ENCODE measurements at regions not wholly inside any gene's neighbourhood (a gene's known extent, or its start where the extent isn't known, plus 50 kb on each side); places are given as distances from the start of the nearest gene placed in this dataset.

GRCh38 chr2:192459422-192459821, 264.7 kb upstream of the TMEFF2 start:
- SMC1A ChIA-PET (ENCODE audit: uncharacterized antibody, unreplicated experiment), result no interaction called here
- in situ Hi-C loops (cut with MboI), result no loop called here
- intact Hi-C loops (cut with micrococcal nuclease; ENCODE audit: unreplicated experiment), result no loop called here
- Histone ChIP-seq H3K27me3 (replicated peaks in 1 of 2; ENCODE audit: control insufficient read depth in 2 of 2, insufficient read depth in 2 of 2, low read length in 1 of 2) (no peaks in the 10 kb centered on the region), H3K36me3 (ENCODE audit: control insufficient read depth in 2 of 2, insufficient read depth in 2 of 2, low read length in 1 of 2) (no peaks in the 10 kb centered on the region), H3K4me3 (no peak overlapping the region), H2AFZ (ENCODE audit: control insufficient read depth, low read depth, low read length) (no peak overlapping the region), H3K9ac (ENCODE audit: control insufficient read depth, insufficient read depth, low read length) (no peak overlapping the region), H3K9me3 (replicated peaks; ENCODE audit: control insufficient read depth, insufficient read depth, low read length) (no peaks in the 10 kb centered on the region), H3K4me2 (ENCODE audit: control insufficient read depth, insufficient read depth) (no peak overlapping the region), H3K79me2 (ENCODE audit: control insufficient read depth, insufficient read depth, low read length) (no peaks in the 10 kb centered on the region), H3K4me1 (ENCODE audit: control insufficient read depth, insufficient read depth, low read length) (no peaks in the 10 kb centered on the region), H3K27ac (ENCODE audit: control insufficient read depth, insufficient read depth) (no peak overlapping the region), H4K20me1 (ENCODE audit: control insufficient read depth, insufficient read depth) (no peaks in the 10 kb centered on the region)
- POLR2A ChIA-PET, result no interaction called here
- DNase-seq (ENCODE audit: low read depth, low spot score), result no peak
- CTCF ChIA-PET, result no interaction called here
- no peak for FAIRE-seq
- RAD21 ChIA-PET (ENCODE audit: unreplicated experiment), result no interaction called here
- TF ChIP-seq CEBPB (IDR thresholded peaks at IDR 0.05; ENCODE audit: borderline replicate concordance in 1 of 2, low read depth in 2 of 2, low read length in 2 of 2), result no peak
- no peak for TF ChIP-seq PML (IDR thresholded peaks at IDR 0.05; ENCODE audit: low read length)
- no peak for TF ChIP-seq ZNF687 (IDR thresholded peaks at IDR 0.05)
- no peak for TF ChIP-seq RUNX3 (IDR thresholded peaks at IDR 0.05; ENCODE audit: low read length)
- no peak for ATAC-seq
- BruUV-seq (replicated peaks), result no TSS peak
- WGBS (ENCODE audit: insufficient coverage, insufficient replicate concordance, low lambda C conversion rate, missing lambda C conversion rate), result 0% methylated on average over 1 of the region's 1 CpG

- no TSS peak for BruUV-seq (replicated peaks)
- ChIA-PET RAD21 (ENCODE audit: unreplicated experiment) (no interaction called here), SMC1A (ENCODE audit: uncharacterized antibody, unreplicated experiment) (interaction anchor here (0.5 to 1.2 kb wide), 2 partner anchors 10 to 191 kb away, joined by 3 to 4 read pairs; no protein-coding TSS in a partner anchor), POLR2A (no interaction called here), CTCF (no interaction called here)
- H3K9me3 ChIP-seq (replicated peaks; ENCODE audit: control insufficient read depth, insufficient read depth, low read length), result no peaks in the 10 kb centered on the region
- no peak overlapping the region for H2AFZ ChIP-seq (ENCODE audit: control insufficient read depth, low read depth, low read length)
- DNase-seq (ENCODE audit: low read depth, low spot score) (no peak), ATAC-seq (no peak), FAIRE-seq (no peak)
- H3K9ac ChIP-seq (ENCODE audit: control insufficient read depth, insufficient read depth, low read length), result no peak overlapping the region
- intact Hi-C loops (cut with micrococcal nuclease; ENCODE audit: unreplicated experiment), result no loop called here
- no peaks in the 10 kb centered on the region for H3K4me1 ChIP-seq (ENCODE audit: control insufficient read depth, insufficient read depth, low read length)
- H3K79me2 ChIP-seq (ENCODE audit: control insufficient read depth, insufficient read depth, low read length), result no peaks in the 10 kb centered on the region
- in situ Hi-C loops (cut with MboI), result no loop called here
- no peaks in the 10 kb centered on the region for H4K20me1 ChIP-seq (ENCODE audit: control insufficient read depth, insufficient read depth)
- WGBS (ENCODE audit: insufficient coverage, insufficient replicate concordance, low lambda C conversion rate, missing lambda C conversion rate), result 0% methylated on average over 1 of the region's 1 CpG
- H3K36me3 ChIP-seq (ENCODE audit: control insufficient read depth in 2 of 2, insufficient read depth in 2 of 2, low read length in 1 of 2), result no peaks in the 10 kb centered on the region
- no peak overlapping the region for H3K4me3 ChIP-seq
- no peaks in the 10 kb centered on the region for H3K27me3 ChIP-seq (replicated peaks in 1 of 2; ENCODE audit: control insufficient read depth in 2 of 2, insufficient read depth in 2 of 2, low read length in 1 of 2)
- no peak overlapping the region for H3K27ac ChIP-seq (ENCODE audit: control insufficient read depth, insufficient read depth)
- no peak overlapping the region for H3K4me2 ChIP-seq (ENCODE audit: control insufficient read depth, insufficient read depth)
- no peak for TF ChIP-seq CHD4 (IDR thresholded peaks at IDR 0.05)
- no peak for TF ChIP-seq SKIL (IDR thresholded peaks at IDR 0.05; ENCODE audit: low read depth, poor library complexity, severe bottlenecking)
- no peak for TF ChIP-seq ZNF207 (IDR thresholded peaks at IDR 0.05; ENCODE audit: borderline replicate concordance)
- TF ChIP-seq MYC (IDR thresholded peaks at IDR 0.05; ENCODE audit: insufficient read depth, insufficient read length, insufficient replicate concordance, low read length, severe bottlenecking), result no peak
- no peak for TF ChIP-seq CBX3 (IDR thresholded peaks at IDR 0.05; ENCODE audit: borderline replicate concordance, low read depth)
- TF ChIP-seq USF1 (IDR thresholded peaks at IDR 0.05; ENCODE audit: borderline replicate concordance, extremely low read length, insufficient read depth, low read depth, low read length), result no peak
- TF ChIP-seq TCF12 (IDR thresholded peaks at IDR 0.05; ENCODE audit: low read depth, low read length), result no peak
These were observed 254.1 kb upstream of the TMEFF2 start for GRCh38 chr2:192448881-192449280.

Measured in GM12878 (cell line).